WTC11 (cell line): ENCODE measurements at regions not wholly inside any gene's neighbourhood (a gene's known extent, or its start where the extent isn't known, plus 50 kb on each side); places are given as distances from the start of the nearest gene placed in this dataset.

Experiments
- ARID4B ChIP-seq: sonication (generic); formaldehyde crosslinking; IDR thresholded peaks from 2 replicates; pipeline ENCODE4 v1.8.0; 2023; ENCODE audit warnings: missing genetic modification reagents, mild to moderate bottlenecking, borderline replicate concordance
- GABPB1 ChIP-seq: sonication (generic); formaldehyde crosslinking; IDR thresholded peaks from 2 replicates; pipeline ENCODE4 v1.8.1; 2023; ENCODE audit warnings: mild to moderate bottlenecking, missing genetic modification reagents
- HMGXB4 ChIP-seq: sonication (generic); formaldehyde crosslinking; IDR thresholded peaks from 2 replicates; pipeline ENCODE4 v1.8.1; 2023; ENCODE audit warnings: mild to moderate bottlenecking, moderate library complexity, missing genetic modification reagents
- KAT7 ChIP-seq: sonication (generic); formaldehyde crosslinking; IDR thresholded peaks from 2 replicates; pipeline ENCODE4 v1.8.1; 2023; ENCODE audit warnings: missing genetic modification reagents, mild to moderate bottlenecking, borderline replicate concordance
- MAX ChIP-seq: sonication (generic); formaldehyde crosslinking; IDR thresholded peaks from 2 replicates; pipeline ENCODE4 v1.8.0; 2022; ENCODE audit warnings: mild to moderate bottlenecking, missing genetic modification reagents
- NR1H2 ChIP-seq: sonication (generic); formaldehyde crosslinking; IDR thresholded peaks from 2 replicates; pipeline ENCODE4 v1.9.0; 2021; ENCODE audit warnings: mild to moderate bottlenecking, moderate library complexity, missing genetic modification reagents
- SMAD3 ChIP-seq: sonication (generic); formaldehyde crosslinking; IDR thresholded peaks from 2 replicates; pipeline ENCODE4 v1.8.0; 2022; ENCODE audit warnings: missing genetic modification reagents, mild to moderate bottlenecking, borderline replicate concordance
- STAT6 ChIP-seq: sonication (generic); formaldehyde crosslinking; conservative IDR thresholded peaks from 2 replicates; pipeline ENCODE4 v1.8.1; 2023; ENCODE audit warnings: mild to moderate bottlenecking, low read depth, missing genetic modification reagents, moderate library complexity
- TP53 ChIP-seq: sonication (generic); formaldehyde crosslinking; IDR thresholded peaks from 2 replicates; pipeline ENCODE4 v1.8.1; 2023; ENCODE audit warnings: mild to moderate bottlenecking, missing genetic modification reagents
- TF ChIP-seq, protein P1 (sequence below): fragments of 200-600 bp; IDR thresholded peaks from 2 replicates; pipeline ENCODE4 v1.8.0; 2022; ENCODE audit warnings: antibody characterized with exemption
- TF ChIP-seq, protein P2 (sequence below): sonication (generic); formaldehyde crosslinking; IDR thresholded peaks from 2 replicates; pipeline ENCODE4 v1.8.1; 2022; ENCODE audit warnings: mild to moderate bottlenecking, missing genetic modification reagents, moderate library complexity, borderline replicate concordance

DNA sequence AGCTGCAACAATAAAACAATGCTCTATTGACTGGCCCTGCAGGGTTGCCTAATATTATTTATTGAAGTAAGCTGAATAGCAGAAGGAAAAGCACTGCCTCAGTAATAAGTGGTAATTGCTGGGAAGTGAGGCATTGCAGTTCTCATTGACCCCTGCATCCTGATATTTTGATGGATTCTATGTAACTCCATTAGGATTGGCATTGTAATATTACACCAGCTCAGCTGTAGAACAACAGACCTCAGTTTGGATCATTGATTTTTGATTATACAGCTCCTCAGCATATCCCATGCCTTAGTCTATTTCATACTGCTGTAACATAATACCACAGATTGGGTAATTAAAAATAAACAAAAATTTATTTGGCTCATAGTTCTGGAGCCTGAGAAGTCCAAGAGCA is 650.6 kb upstream of the SALL1 start:
- TF ChIP-seq, protein P1, sequence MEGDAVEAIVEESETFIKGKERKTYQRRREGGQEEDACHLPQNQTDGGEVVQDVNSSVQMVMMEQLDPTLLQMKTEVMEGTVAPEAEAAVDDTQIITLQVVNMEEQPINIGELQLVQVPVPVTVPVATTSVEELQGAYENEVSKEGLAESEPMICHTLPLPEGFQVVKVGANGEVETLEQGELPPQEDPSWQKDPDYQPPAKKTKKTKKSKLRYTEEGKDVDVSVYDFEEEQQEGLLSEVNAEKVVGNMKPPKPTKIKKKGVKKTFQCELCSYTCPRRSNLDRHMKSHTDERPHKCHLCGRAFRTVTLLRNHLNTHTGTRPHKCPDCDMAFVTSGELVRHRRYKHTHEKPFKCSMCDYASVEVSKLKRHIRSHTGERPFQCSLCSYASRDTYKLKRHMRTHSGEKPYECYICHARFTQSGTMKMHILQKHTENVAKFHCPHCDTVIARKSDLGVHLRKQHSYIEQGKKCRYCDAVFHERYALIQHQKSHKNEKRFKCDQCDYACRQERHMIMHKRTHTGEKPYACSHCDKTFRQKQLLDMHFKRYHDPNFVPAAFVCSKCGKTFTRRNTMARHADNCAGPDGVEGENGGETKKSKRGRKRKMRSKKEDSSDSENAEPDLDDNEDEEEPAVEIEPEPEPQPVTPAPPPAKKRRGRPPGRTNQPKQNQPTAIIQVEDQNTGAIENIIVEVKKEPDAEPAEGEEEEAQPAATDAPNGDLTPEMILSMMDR = no peak
- TF ChIP-seq HMGXB4 (CRISPR knock-in tag) = no peak
- no peak for TF ChIP-seq GABPB1
- TF ChIP-seq STAT6 = no peak
- TF ChIP-seq, protein P2, sequence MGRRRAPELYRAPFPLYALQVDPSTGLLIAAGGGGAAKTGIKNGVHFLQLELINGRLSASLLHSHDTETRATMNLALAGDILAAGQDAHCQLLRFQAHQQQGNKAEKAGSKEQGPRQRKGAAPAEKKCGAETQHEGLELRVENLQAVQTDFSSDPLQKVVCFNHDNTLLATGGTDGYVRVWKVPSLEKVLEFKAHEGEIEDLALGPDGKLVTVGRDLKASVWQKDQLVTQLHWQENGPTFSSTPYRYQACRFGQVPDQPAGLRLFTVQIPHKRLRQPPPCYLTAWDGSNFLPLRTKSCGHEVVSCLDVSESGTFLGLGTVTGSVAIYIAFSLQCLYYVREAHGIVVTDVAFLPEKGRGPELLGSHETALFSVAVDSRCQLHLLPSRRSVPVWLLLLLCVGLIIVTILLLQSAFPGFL = no peak
- no peak for TF ChIP-seq NR1H2 (CRISPR knock-in tag)
- TF ChIP-seq TP53 = no peak
- no peak for TF ChIP-seq MAX (CRISPR knock-in tag)
- TF ChIP-seq SMAD3 (CRISPR knock-in tag) = no peak
- no peak for TF ChIP-seq KAT7 (CRISPR knock-in tag)
- no peak for TF ChIP-seq ARID4B (CRISPR knock-in tag)
